ENCODE measurements at regions not wholly inside any gene's neighbourhood (a gene's known extent, or its start where the extent isn't known, plus 50 kb on each side); places are given as distances from the start of the nearest gene placed in this dataset.
"Not testable (repeated sequence)": the region's sequence is repeated elsewhere in the genome, so short reads cannot be mapped to it uniquely, and the experiment has no call there.

- DNase-seq = no peak
These were observed 531.3 kb upstream of the TMEFF2 start for GRCh38 chr2:192725991-192726390.

- DNase-seq = no peak
These were observed 524.9 kb upstream of the TMEFF2 start for GRCh38 chr2:192719629-192720028.

GRCh38 chr2:192718340-192718739 lies 523.6 kb upstream of the TMEFF2 start:
- DNase-seq = no peak

GRCh38 chr2:192700934-192701333 lies 506.2 kb upstream of the TMEFF2 start:
- DNase-seq = no peak

GRCh38 chr2:192697880-192698279 lies 503.1 kb upstream of the TMEFF2 start:
- no peak for DNase-seq

- DNase-seq = no peak
These were observed 502.1 kb upstream of the TMEFF2 start for GRCh38 chr2:192696857-192697256.

GRCh38 chr2:192687015-192687414 lies 492.3 kb upstream of the TMEFF2 start:
- DNase-seq = no peak

GRCh38 chr2:192682511-192682910 lies 487.8 kb upstream of the TMEFF2 start:
- DNase-seq = not testable (repeated sequence)

GRCh38 chr2:192675681-192676080 lies 480.9 kb upstream of the TMEFF2 start:
- no peak for DNase-seq

GRCh38 chr2:192669505-192670091 lies 474.9 kb upstream of the TMEFF2 start:
- DNase-seq = no peak

- DNase-seq = not testable (repeated sequence)
These were observed 465.8 kb upstream of the TMEFF2 start for GRCh38 chr2:192660555-192660954.

- DNase-seq = no peak
These were observed 462.6 kb upstream of the TMEFF2 start for GRCh38 chr2:192657362-192657761.

GRCh38 chr2:192655916-192656315 lies 461.2 kb upstream of the TMEFF2 start:
- no peak for DNase-seq

- no peak for DNase-seq
These were observed 451.3 kb upstream of the TMEFF2 start for GRCh38 chr2:192645811-192646598.

- no peak for DNase-seq
These were observed 439.8 kb upstream of the TMEFF2 start for GRCh38 chr2:192634557-192634956.

GRCh38 chr2:192628017-192628416 lies 433.3 kb upstream of the TMEFF2 start:
- no peak for DNase-seq

GRCh38 chr2:192615105-192615504 lies 420.4 kb upstream of the TMEFF2 start:
- no peak for DNase-seq

- no peak for DNase-seq
These were observed 409.6 kb upstream of the TMEFF2 start for GRCh38 chr2:192604295-192604694.

GRCh38 chr2:192598649-192599048 lies 403.9 kb upstream of the TMEFF2 start:
- not testable (repeated sequence) for DNase-seq

GRCh38 chr2:192593561-192593960 lies 398.8 kb upstream of the TMEFF2 start:
- no peak for DNase-seq

GRCh38 chr2:192591617-192592016 lies 396.9 kb upstream of the TMEFF2 start:
- no peak for DNase-seq

- no peak for DNase-seq
These were observed 390.7 kb upstream of the TMEFF2 start for GRCh38 chr2:192585418-192585817.

GRCh38 chr2:192584976-192585375 lies 390.2 kb upstream of the TMEFF2 start:
- no peak for DNase-seq

All from nucleus accumbens (tissue), 56 donors.